ENCODE measurements at regions not wholly inside any gene's neighbourhood (a gene's known extent, or its start where the extent isn't known, plus 50 kb on each side); places are given as distances from the start of the nearest gene placed in this dataset.

DNA sequence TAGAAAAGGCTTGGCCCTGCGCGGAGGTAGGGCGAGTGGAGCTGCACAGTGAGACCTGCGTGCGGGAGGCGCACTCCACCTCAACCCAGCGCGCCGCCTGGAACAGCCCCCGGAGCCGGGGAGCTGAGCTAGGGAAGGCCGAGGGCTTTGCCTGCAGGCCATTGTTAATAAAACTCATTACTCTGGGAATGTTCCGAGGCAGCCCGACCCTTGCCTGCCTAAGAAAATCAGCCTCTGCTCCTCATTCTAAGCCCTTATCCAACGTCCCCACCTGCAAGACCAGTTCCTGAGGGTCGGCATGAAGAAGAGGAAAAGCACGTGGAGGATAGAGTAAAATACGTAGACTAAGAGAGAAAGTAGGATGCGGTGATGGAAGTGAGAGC lies 55.3 kb downstream of the C7orf25 start:
- TF ChIP-seq SUZ12 (IDR thresholded peaks at IDR 0.05) (no peak), ELF4 (IDR thresholded peaks at IDR 0.05) (no peak)

Measured in HEK293T (cell line).